ENCODE measurements at regions not wholly inside any gene's neighbourhood (a gene's known extent, or its start where the extent isn't known, plus 50 kb on each side); places are given as distances from the start of the nearest gene placed in this dataset.

DNA sequence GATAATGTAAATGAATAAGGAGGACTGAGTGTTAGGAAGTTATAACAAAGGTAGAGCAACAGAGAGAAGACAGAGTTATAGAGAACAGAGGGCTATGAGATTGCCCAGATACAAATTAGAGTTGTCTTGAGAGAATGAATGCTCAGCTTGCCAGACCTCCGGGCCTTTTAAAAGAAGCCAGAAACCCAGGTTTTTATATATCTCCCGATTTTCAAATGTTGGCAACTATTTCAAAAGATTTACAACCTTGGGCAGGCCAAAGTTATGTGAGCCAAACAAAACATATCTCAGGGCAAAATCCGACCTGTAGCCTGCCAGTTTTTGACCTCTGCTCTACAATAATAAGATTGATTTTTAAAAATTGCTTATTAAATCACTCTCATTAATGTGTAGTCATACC is 573.1 kb upstream of the SLC10A2 start:
- TF ChIP-seq POLR2AphosphoS5 (IDR thresholded peaks at IDR 0.05; ENCODE audit: insufficient read depth in 1 of 2, low read depth in 1 of 2) (no peak), POLR2A (IDR thresholded peaks at IDR 0.05) (no peak)
- TF ChIP-seq, protein P1, sequence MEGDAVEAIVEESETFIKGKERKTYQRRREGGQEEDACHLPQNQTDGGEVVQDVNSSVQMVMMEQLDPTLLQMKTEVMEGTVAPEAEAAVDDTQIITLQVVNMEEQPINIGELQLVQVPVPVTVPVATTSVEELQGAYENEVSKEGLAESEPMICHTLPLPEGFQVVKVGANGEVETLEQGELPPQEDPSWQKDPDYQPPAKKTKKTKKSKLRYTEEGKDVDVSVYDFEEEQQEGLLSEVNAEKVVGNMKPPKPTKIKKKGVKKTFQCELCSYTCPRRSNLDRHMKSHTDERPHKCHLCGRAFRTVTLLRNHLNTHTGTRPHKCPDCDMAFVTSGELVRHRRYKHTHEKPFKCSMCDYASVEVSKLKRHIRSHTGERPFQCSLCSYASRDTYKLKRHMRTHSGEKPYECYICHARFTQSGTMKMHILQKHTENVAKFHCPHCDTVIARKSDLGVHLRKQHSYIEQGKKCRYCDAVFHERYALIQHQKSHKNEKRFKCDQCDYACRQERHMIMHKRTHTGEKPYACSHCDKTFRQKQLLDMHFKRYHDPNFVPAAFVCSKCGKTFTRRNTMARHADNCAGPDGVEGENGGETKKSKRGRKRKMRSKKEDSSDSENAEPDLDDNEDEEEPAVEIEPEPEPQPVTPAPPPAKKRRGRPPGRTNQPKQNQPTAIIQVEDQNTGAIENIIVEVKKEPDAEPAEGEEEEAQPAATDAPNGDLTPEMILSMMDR (IDR thresholded peaks at IDR 0.05) = no peak
- no peaks in the 10 kb centered on the region for H3K36me3 ChIP-seq
- H3K4me1 ChIP-seq = no peaks in the 10 kb centered on the region
- intact Hi-C loops (cut with DNase I) = no loop called here
- no peaks in the 10 kb centered on the region for H3K27me3 ChIP-seq
- H3K9me3 ChIP-seq = no peaks in the 10 kb centered on the region
- no peak for DNase-seq (ENCODE audit: extremely low spot score in 2 of 2)
- no peak overlapping the region for H3K27ac ChIP-seq
- H3K4me3 ChIP-seq = no peak overlapping the region

DNA sequence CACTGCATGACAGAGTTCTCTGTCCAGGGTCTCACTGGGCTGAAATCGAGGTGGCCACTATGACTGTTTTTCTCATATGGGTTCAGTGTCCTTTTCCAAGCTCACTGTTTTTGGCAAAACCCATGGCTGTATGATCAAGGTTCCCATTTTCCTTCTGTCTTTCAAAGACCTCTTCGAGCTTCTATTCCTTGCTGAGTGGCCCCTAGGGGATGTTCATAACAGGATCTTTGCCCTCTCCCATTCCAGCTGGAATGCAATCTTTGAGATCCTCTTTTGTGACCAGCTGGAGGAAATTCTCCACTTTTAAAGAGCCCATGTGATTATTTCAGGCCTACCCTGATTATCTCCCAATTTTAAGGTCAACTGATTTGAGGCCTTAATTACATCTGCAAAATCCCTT is 572.5 kb upstream of the SLC10A2 start:
- TF ChIP-seq, protein P1 (IDR thresholded peaks at IDR 0.05) = no peak
- TF ChIP-seq POLR2A (IDR thresholded peaks at IDR 0.05) (no peak), POLR2AphosphoS5 (IDR thresholded peaks at IDR 0.05; ENCODE audit: insufficient read depth in 1 of 2, low read depth in 1 of 2) (no peak)
- no peaks in the 10 kb centered on the region for H3K9me3 ChIP-seq
- no peaks in the 10 kb centered on the region for H3K27me3 ChIP-seq
- no peaks in the 10 kb centered on the region for H3K4me1 ChIP-seq
- H3K4me3 ChIP-seq = no peak overlapping the region
- no peaks in the 10 kb centered on the region for H3K36me3 ChIP-seq
- H3K27ac ChIP-seq = no peak overlapping the region
- no peak for DNase-seq (ENCODE audit: extremely low spot score in 2 of 2)
- intact Hi-C loops (cut with DNase I) = no loop called here

DNA sequence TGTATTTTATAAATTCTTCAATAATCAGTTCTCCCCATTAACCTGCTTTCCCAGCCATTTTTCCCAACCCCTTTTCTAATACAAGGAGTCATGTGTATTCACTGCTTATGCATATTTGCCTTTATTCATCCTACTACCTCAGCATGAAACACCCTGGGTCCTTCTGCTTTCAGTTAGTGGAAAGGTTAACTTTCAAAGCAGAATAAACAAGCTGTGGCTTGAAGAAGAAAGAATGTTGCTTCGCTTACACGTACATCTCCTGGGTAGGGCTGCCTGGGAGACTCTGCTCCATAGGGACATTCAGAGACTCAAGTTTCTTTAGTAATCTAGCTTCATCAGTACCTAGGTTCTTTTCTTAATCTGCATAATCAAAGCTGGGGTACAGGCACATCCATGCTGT is 567.8 kb upstream of the SLC10A2 start:
- Histone ChIP-seq H3K9me3 (no peaks in the 10 kb centered on the region), H3K36me3 (no peaks in the 10 kb centered on the region), H3K27ac (no peak overlapping the region), H3K4me3 (no peak overlapping the region), H3K27me3 (no peaks in the 10 kb centered on the region), H3K4me1 (no peaks in the 10 kb centered on the region)
- DNase-seq (ENCODE audit: extremely low spot score in 2 of 2) = no peak
- intact Hi-C loops (cut with DNase I) = no loop called here
- TF ChIP-seq, protein P1 (IDR thresholded peaks at IDR 0.05) = no peak
- TF ChIP-seq POLR2A (IDR thresholded peaks at IDR 0.05) = no peak
- TF ChIP-seq POLR2AphosphoS5 (IDR thresholded peaks at IDR 0.05; ENCODE audit: insufficient read depth in 1 of 2, low read depth in 1 of 2) = no peak

DNA sequence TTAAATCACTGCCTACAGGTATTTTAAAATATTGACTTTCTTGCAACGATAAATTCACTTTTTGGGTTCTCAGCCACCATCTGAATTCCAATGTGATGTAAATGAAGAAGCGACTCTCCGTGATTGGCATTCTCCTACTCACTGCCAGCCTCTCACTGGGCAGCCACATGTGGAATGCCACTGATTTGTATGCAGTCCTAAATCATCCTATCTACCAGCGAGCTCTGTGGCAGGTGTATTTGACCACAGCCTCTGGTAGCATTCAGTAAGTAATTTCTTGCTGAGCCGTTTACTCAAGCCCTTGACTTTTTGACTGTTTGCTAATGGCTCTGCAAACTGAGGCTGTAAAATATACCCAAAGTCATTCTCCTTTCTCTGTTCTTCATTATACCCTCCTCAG is 559.0 kb upstream of the SLC10A2 start:
- intact Hi-C loops (cut with DNase I) = no loop called here
- TF ChIP-seq POLR2A (IDR thresholded peaks at IDR 0.05) (no peak), POLR2AphosphoS5 (IDR thresholded peaks at IDR 0.05; ENCODE audit: insufficient read depth in 1 of 2, low read depth in 1 of 2) (no peak)
- TF ChIP-seq, protein P1 (IDR thresholded peaks at IDR 0.05) = no peak
- H3K9me3 ChIP-seq = no peaks in the 10 kb centered on the region

DNA sequence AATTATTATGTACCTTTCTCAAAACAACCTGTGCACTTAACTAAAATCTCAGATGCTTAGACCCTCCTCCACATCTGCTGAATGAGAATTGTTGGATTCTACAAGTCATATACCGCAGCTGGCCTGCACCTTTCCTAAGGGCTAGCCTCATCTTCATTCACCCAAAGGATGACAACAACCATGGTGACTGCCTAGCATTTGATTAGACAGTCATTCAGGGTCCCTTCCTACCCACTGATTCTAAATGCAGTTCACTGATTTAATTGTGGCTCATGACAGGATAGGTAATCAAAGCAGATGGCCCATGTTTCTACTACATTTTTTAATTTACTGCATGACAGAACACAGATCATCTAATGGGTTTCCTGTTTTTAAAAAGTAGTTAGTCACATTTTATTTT is 551.9 kb upstream of the SLC10A2 start:
- Histone ChIP-seq H3K4me1 (no peaks in the 10 kb centered on the region), H3K27ac (no peak overlapping the region), H3K4me3 (no peak overlapping the region), H3K36me3 (no peaks in the 10 kb centered on the region), H3K27me3 (no peaks in the 10 kb centered on the region), H3K9me3 (no peaks in the 10 kb centered on the region)
- intact Hi-C loops (cut with DNase I) = no loop called here
- no peak for DNase-seq (ENCODE audit: extremely low spot score in 2 of 2)
- TF ChIP-seq POLR2A (IDR thresholded peaks at IDR 0.05) = no peak
- TF ChIP-seq, protein P1 (IDR thresholded peaks at IDR 0.05) = no peak
- TF ChIP-seq POLR2AphosphoS5 (IDR thresholded peaks at IDR 0.05; ENCODE audit: insufficient read depth in 1 of 2, low read depth in 1 of 2) = no peak

More for the DNA sequence above, 559.0 kb upstream of the SLC10A2 start:
- H3K27me3 ChIP-seq = no peaks in the 10 kb centered on the region
- H3K27ac ChIP-seq = no peak overlapping the region
- no peak for DNase-seq (ENCODE audit: extremely low spot score in 2 of 2)
- H3K4me3 ChIP-seq = no peak overlapping the region
- no peaks in the 10 kb centered on the region for H3K4me1 ChIP-seq
- H3K36me3 ChIP-seq = no peaks in the 10 kb centered on the region

Data from vagina (tissue), 2 donors.